ENCODE measurements at regions not wholly inside any gene's neighbourhood (a gene's known extent, or its start where the extent isn't known, plus 50 kb on each side); places are given as distances from the start of the nearest gene placed in this dataset.
A peak's percentile ranks its signal among the peaks of the same experiment; 100 is the strongest.
"Not testable (repeated sequence)": the region's sequence is repeated elsewhere in the genome, so short reads cannot be mapped to it uniquely, and the experiment has no call there.

- no peaks in the 10 kb centered on the region for H3K9me3 ChIP-seq
- peaks cover 4 to 9% (median 7%) of the 10 kb centered on the region in 4 donors for H3K4me1 ChIP-seq
- peak overlapping the region in 1 of 5 donors; percentile 14 for H3K27ac ChIP-seq
- DNase-seq: peak in 1 of 2 donors; percentile 79
- no peaks in the 10 kb centered on the region for H3K36me3 ChIP-seq
- 22 to 53% (median 35%) methylated on average over 4 of the region's 4 CpGs for WGBS, 5 donors
- H3K4me3 ChIP-seq: no peak overlapping the region
- TF ChIP-seq POLR2AphosphoS5 (IDR thresholded peaks at IDR 0.05): peak in 1 of 3 donors; percentile 33
- no peak for TF ChIP-seq EP300 (IDR thresholded peaks at IDR 0.05)
- no peak for TF ChIP-seq CTCF (IDR thresholded peaks at IDR 0.05)
- no peaks in the 10 kb centered on the region for H3K27me3 ChIP-seq
- intact Hi-C loops (cut with DNase I; ENCODE audit: low total_unique reads): no loop called here
Measured at GRCh38 chr7:81155654-81156373, 237.0 kb upstream of the SEMA3C start.

GRCh38 chr7:81154565-81154964, 235.7 kb upstream of the SEMA3C start:
- TF ChIP-seq POLR2AphosphoS5 (IDR thresholded peaks at IDR 0.05) (no peak), EP300 (IDR thresholded peaks at IDR 0.05) (no peak), CTCF (IDR thresholded peaks at IDR 0.05) (no peak)
- no peaks in the 10 kb centered on the region for H3K27me3 ChIP-seq
- 36 to 78% (median 75%) methylated on average over 1 of the region's 1 CpG for WGBS, 5 donors
- H3K4me1 ChIP-seq: peaks cover 4 to 9% (median 7%) of the 10 kb centered on the region in 4 donors
- H3K27ac ChIP-seq: no peak overlapping the region
- intact Hi-C loops (cut with DNase I; ENCODE audit: low total_unique reads): no loop called here
- H3K9me3 ChIP-seq: no peaks in the 10 kb centered on the region
- no peak for DNase-seq
- no peaks in the 10 kb centered on the region for H3K36me3 ChIP-seq
- no peak overlapping the region for H3K4me3 ChIP-seq

GRCh38 chr7:81152925-81153324, 234.1 kb upstream of the SEMA3C start:
- H3K27me3 ChIP-seq; H3K9me3 ChIP-seq; H3K4me3 ChIP-seq; H3K27ac ChIP-seq; H3K4me1 ChIP-seq; intact Hi-C loops (cut with DNase I; ENCODE audit: low total_unique reads); H3K36me3 ChIP-seq; DNase-seq: not testable (repeated sequence)
- WGBS, 5 donors: 93 to 98% (median 97%) methylated on average over 9 of the region's 9 CpGs

- H3K36me3 ChIP-seq: no peaks in the 10 kb centered on the region
- H3K27me3 ChIP-seq: no peaks in the 10 kb centered on the region
- peaks cover 4 to 9% (median 7%) of the 10 kb centered on the region in 4 donors for H3K4me1 ChIP-seq
- no peaks in the 10 kb centered on the region for H3K9me3 ChIP-seq
- WGBS, 5 donors: 22 to 67% (median 36%) methylated on average over 1 of the region's 1 CpG
- TF ChIP-seq POLR2AphosphoS5 (IDR thresholded peaks at IDR 0.05) (no peak), CTCF (IDR thresholded peaks at IDR 0.05) (no peak), POLR2A (IDR thresholded peaks at IDR 0.05) (no peak), EP300 (IDR thresholded peaks at IDR 0.05) (no peak)
- no peak overlapping the region for H3K27ac ChIP-seq
- intact Hi-C loops (cut with DNase I; ENCODE audit: low total_unique reads): no loop called here
- DNase-seq: no peak
- H3K4me3 ChIP-seq: no peak overlapping the region
Measured at GRCh38 chr7:81150951-81151361, 232.1 kb upstream of the SEMA3C start.

GRCh38 chr7:81143856-81144255, 225.0 kb upstream of the SEMA3C start:
- 64 to 83% (median 78%) methylated on average over 2 of the region's 2 CpGs for WGBS, 5 donors
- Histone ChIP-seq H3K4me3 (no peak overlapping the region), H3K27ac (no peak overlapping the region), H3K36me3 (no peaks in the 10 kb centered on the region), H3K4me1 (no peaks in the 10 kb centered on the region), H3K27me3 (no peaks in the 10 kb centered on the region), H3K9me3 (no peaks in the 10 kb centered on the region)
- intact Hi-C loops (cut with DNase I; ENCODE audit: low total_unique reads): no loop called here
- DNase-seq: no peak
- no peak for TF ChIP-seq EP300 (IDR thresholded peaks at IDR 0.05)
- no peak for TF ChIP-seq POLR2AphosphoS5 (IDR thresholded peaks at IDR 0.05)
- TF ChIP-seq CTCF (IDR thresholded peaks at IDR 0.05): no peak
- no peak for TF ChIP-seq POLR2A (IDR thresholded peaks at IDR 0.05)

- DNase-seq; H3K9me3 ChIP-seq; H3K27me3 ChIP-seq; H3K36me3 ChIP-seq; H3K4me1 ChIP-seq; intact Hi-C loops (cut with DNase I; ENCODE audit: low total_unique reads); H3K4me3 ChIP-seq: not testable (repeated sequence)
- 92 to 97% (median 97%) methylated on average over 32 to 45 of the region's 45 CpGs for WGBS, 5 donors
- peak overlapping the region in 1 of 5 donors; percentile 23 for H3K27ac ChIP-seq
Measured at GRCh38 chr7:81141257-81142205, 222.7 kb upstream of the SEMA3C start.
